ENCODE measurements at regions not wholly inside any gene's neighbourhood (a gene's known extent, or its start where the extent isn't known, plus 50 kb on each side); places are given as distances from the start of the nearest gene placed in this dataset.
"Not testable (repeated sequence)": the region's sequence is repeated elsewhere in the genome, so short reads cannot be mapped to it uniquely, and the experiment has no call there.

- Histone ChIP-seq H3K4me3 (ENCODE audit: low read depth, low read length) (no peak overlapping the region), H2BK120ac (ENCODE audit: insufficient read depth, low read length, poor library complexity) (no peak overlapping the region), H4K91ac (ENCODE audit: low read depth, low read length) (no peak overlapping the region), H2AFZ (ENCODE audit: insufficient read depth, low read length, poor library complexity) (no peak overlapping the region), H3K27ac (ENCODE audit: low read depth, low read length) (no peak overlapping the region), H4K8ac (ENCODE audit: low read depth, low read length) (no peak overlapping the region), H3K36me3 (ENCODE audit: control insufficient read depth in 1 of 2, insufficient read depth in 2 of 2, low read length in 2 of 2) (no peaks in the 10 kb centered on the region), H3K4me2 (ENCODE audit: low read length) (no peak overlapping the region), H3K9ac (ENCODE audit: low read length) (no peak overlapping the region), H3K79me2 (ENCODE audit: control insufficient read depth, insufficient read depth, low read length, poor library complexity) (peaks cover 1% of the 10 kb centered on the region), H2AK5ac (ENCODE audit: low read length) (no peak overlapping the region), H3K4me1 (ENCODE audit: control insufficient read depth in 1 of 2, insufficient read depth in 2 of 2, low read length in 2 of 2) (peaks cover 0 to 1% of the 10 kb centered on the region in 2 experiments), H3K9me3 (ENCODE audit: insufficient read depth, low read depth, low read length) (no peaks in the 10 kb centered on the region), H3K79me1 (ENCODE audit: low read length) (no peaks in the 10 kb centered on the region), H4K12ac (ENCODE audit: low read depth, low read length) (no peak overlapping the region), H3K18ac (ENCODE audit: low read length) (no peak overlapping the region), H2BK12ac (ENCODE audit: low read length) (no peak overlapping the region), H3K27me3 (ENCODE audit: insufficient read depth, low read length) (no peaks in the 10 kb centered on the region), H3K4ac (ENCODE audit: low read depth, low read length) (no peak overlapping the region), H2BK5ac (ENCODE audit: low read depth, low read length, poor library complexity) (no peak overlapping the region), H3K23ac (ENCODE audit: low read length) (no peak overlapping the region), H3K14ac (ENCODE audit: low read length) (no peak overlapping the region)
- no peak for DNase-seq
- WGBS (ENCODE audit: extremely low coverage, insufficient coverage, insufficient read length) = no CpG with 5 or more reads among the region's 6 CpGs
These were observed 72.1 kb upstream of the FHIP2A start for GRCh38 chr10:114749510-114749909.

- no CpG with 5 or more reads among the region's 3 CpGs for WGBS (ENCODE audit: extremely low coverage, insufficient coverage, insufficient read length)
- no peak overlapping the region for H3K14ac ChIP-seq (ENCODE audit: low read length)
- no peak for DNase-seq
- H3K4me2 ChIP-seq (ENCODE audit: low read length) = no peak overlapping the region
- no peak overlapping the region for H3K27ac ChIP-seq (ENCODE audit: low read depth, low read length)
- H2AFZ ChIP-seq (ENCODE audit: insufficient read depth, low read length, poor library complexity) = no peak overlapping the region
- no peak overlapping the region for H2BK5ac ChIP-seq (ENCODE audit: low read depth, low read length, poor library complexity)
- H2BK120ac ChIP-seq (ENCODE audit: insufficient read depth, low read length, poor library complexity) = no peak overlapping the region
- no peak overlapping the region for H4K12ac ChIP-seq (ENCODE audit: low read depth, low read length)
- no peaks in the 10 kb centered on the region for H3K79me1 ChIP-seq (ENCODE audit: low read length)
- no peak overlapping the region for H4K91ac ChIP-seq (ENCODE audit: low read depth, low read length)
- H3K23ac ChIP-seq (ENCODE audit: low read length) = no peak overlapping the region
- no peak overlapping the region for H3K4ac ChIP-seq (ENCODE audit: low read depth, low read length)
- H3K18ac ChIP-seq (ENCODE audit: low read length) = no peak overlapping the region
- H3K27me3 ChIP-seq (ENCODE audit: insufficient read depth, low read length) = no peaks in the 10 kb centered on the region
- H2BK12ac ChIP-seq (ENCODE audit: low read length) = no peak overlapping the region
- no peaks in the 10 kb centered on the region for H3K9me3 ChIP-seq (ENCODE audit: insufficient read depth, low read depth, low read length)
- H3K4me3 ChIP-seq (ENCODE audit: low read depth, low read length) = no peak overlapping the region
- H3K36me3 ChIP-seq (ENCODE audit: control insufficient read depth in 1 of 2, insufficient read depth in 2 of 2, low read length in 2 of 2) = no peaks in the 10 kb centered on the region
- H3K79me2 ChIP-seq (ENCODE audit: control insufficient read depth, insufficient read depth, low read length, poor library complexity) = peaks cover 1% of the 10 kb centered on the region
- H3K9ac ChIP-seq (ENCODE audit: low read length) = no peak overlapping the region
- peaks cover 0 to 7% of the 10 kb centered on the region in 2 experiments for H3K4me1 ChIP-seq (ENCODE audit: control insufficient read depth in 1 of 2, insufficient read depth in 2 of 2, low read length in 2 of 2)
- H2AK5ac ChIP-seq (ENCODE audit: low read length) = no peak overlapping the region
- no peak overlapping the region for H4K8ac ChIP-seq (ENCODE audit: low read depth, low read length)
These were observed 69.7 kb upstream of the FHIP2A start for GRCh38 chr10:114751856-114752255.

GRCh38 chr10:114752570-114752969 is 69.0 kb upstream of the FHIP2A start:
- H3K4me3 ChIP-seq (ENCODE audit: low read depth, low read length); H2BK5ac ChIP-seq (ENCODE audit: low read depth, low read length, poor library complexity); H3K18ac ChIP-seq (ENCODE audit: low read length); H3K4ac ChIP-seq (ENCODE audit: low read depth, low read length); H4K12ac ChIP-seq (ENCODE audit: low read depth, low read length); H3K9ac ChIP-seq (ENCODE audit: low read length); DNase-seq; H4K8ac ChIP-seq (ENCODE audit: low read depth, low read length); H3K79me1 ChIP-seq (ENCODE audit: low read length); H3K9me3 ChIP-seq (ENCODE audit: insufficient read depth, low read depth, low read length); H3K4me2 ChIP-seq (ENCODE audit: low read length); H3K27me3 ChIP-seq (ENCODE audit: insufficient read depth, low read length); H3K23ac ChIP-seq (ENCODE audit: low read length); H2AFZ ChIP-seq (ENCODE audit: insufficient read depth, low read length, poor library complexity); H2BK120ac ChIP-seq (ENCODE audit: insufficient read depth, low read length, poor library complexity); H3K79me2 ChIP-seq (ENCODE audit: control insufficient read depth, insufficient read depth, low read length, poor library complexity); H2BK12ac ChIP-seq (ENCODE audit: low read length); H3K36me3 ChIP-seq (ENCODE audit: control insufficient read depth in 1 of 2, insufficient read depth in 2 of 2, low read length in 2 of 2); H3K14ac ChIP-seq (ENCODE audit: low read length); H3K4me1 ChIP-seq (ENCODE audit: control insufficient read depth in 1 of 2, insufficient read depth in 2 of 2, low read length in 2 of 2); H2AK5ac ChIP-seq (ENCODE audit: low read length); H4K91ac ChIP-seq (ENCODE audit: low read depth, low read length); H3K27ac ChIP-seq (ENCODE audit: low read depth, low read length): not testable (repeated sequence)
- WGBS (ENCODE audit: extremely low coverage, insufficient coverage, insufficient read length) = no CpG with 5 or more reads among the region's 1 CpG

- Histone ChIP-seq H3K4ac (ENCODE audit: low read depth, low read length) (no peak overlapping the region), H2BK5ac (ENCODE audit: low read depth, low read length, poor library complexity) (no peak overlapping the region), H3K27me3 (ENCODE audit: insufficient read depth, low read length) (no peaks in the 10 kb centered on the region), H3K27ac (ENCODE audit: low read depth, low read length) (no peak overlapping the region), H3K23ac (ENCODE audit: low read length) (no peak overlapping the region), H3K18ac (ENCODE audit: low read length) (no peak overlapping the region), H2AFZ (ENCODE audit: insufficient read depth, low read length, poor library complexity) (no peak overlapping the region), H2BK12ac (ENCODE audit: low read length) (no peak overlapping the region), H2BK120ac (ENCODE audit: insufficient read depth, low read length, poor library complexity) (no peak overlapping the region), H3K4me1 (ENCODE audit: control insufficient read depth in 1 of 2, insufficient read depth in 2 of 2, low read length in 2 of 2) (peaks cover 0 to 7% of the 10 kb centered on the region in 2 experiments), H3K4me2 (ENCODE audit: low read length) (no peak overlapping the region), H3K9me3 (ENCODE audit: insufficient read depth, low read depth, low read length) (no peaks in the 10 kb centered on the region), H3K36me3 (ENCODE audit: control insufficient read depth in 1 of 2, insufficient read depth in 2 of 2, low read length in 2 of 2) (no peaks in the 10 kb centered on the region), H3K79me2 (ENCODE audit: control insufficient read depth, insufficient read depth, low read length, poor library complexity) (no peaks in the 10 kb centered on the region), H4K91ac (ENCODE audit: low read depth, low read length) (no peak overlapping the region), H3K4me3 (ENCODE audit: low read depth, low read length) (no peak overlapping the region), H4K12ac (ENCODE audit: low read depth, low read length) (no peak overlapping the region), H4K8ac (ENCODE audit: low read depth, low read length) (no peak overlapping the region), H3K14ac (ENCODE audit: low read length) (no peak overlapping the region), H2AK5ac (ENCODE audit: low read length) (no peak overlapping the region), H3K79me1 (ENCODE audit: low read length) (no peaks in the 10 kb centered on the region), H3K9ac (ENCODE audit: low read length) (no peak overlapping the region)
- no peak for DNase-seq
- WGBS (ENCODE audit: extremely low coverage, insufficient coverage, insufficient read length) = no CpG with 5 or more reads among the region's 5 CpGs
These were observed 68.5 kb upstream of the FHIP2A start for GRCh38 chr10:114753126-114753525.

Data from trophoblast cell (in vitro differentiated cells and primary cell).